ENCODE measurements at regions not wholly inside any gene's neighbourhood (a gene's known extent, or its start where the extent isn't known, plus 50 kb on each side); places are given as distances from the start of the nearest gene placed in this dataset.

- DNase-seq (ENCODE audit: low read depth) = no peak
- H3K4me3 ChIP-seq (ENCODE audit: control insufficient read depth, low read depth, low read length) = no peak overlapping the region
- TF ChIP-seq, protein P1, sequence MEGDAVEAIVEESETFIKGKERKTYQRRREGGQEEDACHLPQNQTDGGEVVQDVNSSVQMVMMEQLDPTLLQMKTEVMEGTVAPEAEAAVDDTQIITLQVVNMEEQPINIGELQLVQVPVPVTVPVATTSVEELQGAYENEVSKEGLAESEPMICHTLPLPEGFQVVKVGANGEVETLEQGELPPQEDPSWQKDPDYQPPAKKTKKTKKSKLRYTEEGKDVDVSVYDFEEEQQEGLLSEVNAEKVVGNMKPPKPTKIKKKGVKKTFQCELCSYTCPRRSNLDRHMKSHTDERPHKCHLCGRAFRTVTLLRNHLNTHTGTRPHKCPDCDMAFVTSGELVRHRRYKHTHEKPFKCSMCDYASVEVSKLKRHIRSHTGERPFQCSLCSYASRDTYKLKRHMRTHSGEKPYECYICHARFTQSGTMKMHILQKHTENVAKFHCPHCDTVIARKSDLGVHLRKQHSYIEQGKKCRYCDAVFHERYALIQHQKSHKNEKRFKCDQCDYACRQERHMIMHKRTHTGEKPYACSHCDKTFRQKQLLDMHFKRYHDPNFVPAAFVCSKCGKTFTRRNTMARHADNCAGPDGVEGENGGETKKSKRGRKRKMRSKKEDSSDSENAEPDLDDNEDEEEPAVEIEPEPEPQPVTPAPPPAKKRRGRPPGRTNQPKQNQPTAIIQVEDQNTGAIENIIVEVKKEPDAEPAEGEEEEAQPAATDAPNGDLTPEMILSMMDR (IDR thresholded peaks at IDR 0.05; ENCODE audit: control insufficient read depth, insufficient read depth, low read depth, low read length, missing control alignments) = no peak
Measured at GRCh38 chr14:101616202-101616601, 54.9 kb downstream of the DIO3 start.

GRCh38 chr14:101619484-101619883, 58.2 kb downstream of the DIO3 start:
- DNase-seq (ENCODE audit: low read depth) = no peak
- TF ChIP-seq, protein P1 (IDR thresholded peaks at IDR 0.05; ENCODE audit: control insufficient read depth, insufficient read depth, low read depth, low read length, missing control alignments) = no peak
- no peak overlapping the region for H3K4me3 ChIP-seq (ENCODE audit: control insufficient read depth, low read depth, low read length)

GRCh38 chr14:101620031-101620788, 58.9 kb downstream of the DIO3 start:
- H3K4me3 ChIP-seq (ENCODE audit: control insufficient read depth, low read depth, low read length) = no peak overlapping the region
- TF ChIP-seq, protein P1 (IDR thresholded peaks at IDR 0.05; ENCODE audit: control insufficient read depth, insufficient read depth, low read depth, low read length, missing control alignments) = no peak
- DNase-seq (ENCODE audit: low read depth) = no peak

- DNase-seq (ENCODE audit: low read depth) = no peak
- TF ChIP-seq, protein P1 (IDR thresholded peaks at IDR 0.05; ENCODE audit: control insufficient read depth, insufficient read depth, low read depth, low read length, missing control alignments) = no peak
- H3K4me3 ChIP-seq (ENCODE audit: control insufficient read depth, low read depth, low read length) = no peak overlapping the region
Measured at GRCh38 chr14:101620821-101621785, 59.8 kb downstream of the DIO3 start.

DNA sequence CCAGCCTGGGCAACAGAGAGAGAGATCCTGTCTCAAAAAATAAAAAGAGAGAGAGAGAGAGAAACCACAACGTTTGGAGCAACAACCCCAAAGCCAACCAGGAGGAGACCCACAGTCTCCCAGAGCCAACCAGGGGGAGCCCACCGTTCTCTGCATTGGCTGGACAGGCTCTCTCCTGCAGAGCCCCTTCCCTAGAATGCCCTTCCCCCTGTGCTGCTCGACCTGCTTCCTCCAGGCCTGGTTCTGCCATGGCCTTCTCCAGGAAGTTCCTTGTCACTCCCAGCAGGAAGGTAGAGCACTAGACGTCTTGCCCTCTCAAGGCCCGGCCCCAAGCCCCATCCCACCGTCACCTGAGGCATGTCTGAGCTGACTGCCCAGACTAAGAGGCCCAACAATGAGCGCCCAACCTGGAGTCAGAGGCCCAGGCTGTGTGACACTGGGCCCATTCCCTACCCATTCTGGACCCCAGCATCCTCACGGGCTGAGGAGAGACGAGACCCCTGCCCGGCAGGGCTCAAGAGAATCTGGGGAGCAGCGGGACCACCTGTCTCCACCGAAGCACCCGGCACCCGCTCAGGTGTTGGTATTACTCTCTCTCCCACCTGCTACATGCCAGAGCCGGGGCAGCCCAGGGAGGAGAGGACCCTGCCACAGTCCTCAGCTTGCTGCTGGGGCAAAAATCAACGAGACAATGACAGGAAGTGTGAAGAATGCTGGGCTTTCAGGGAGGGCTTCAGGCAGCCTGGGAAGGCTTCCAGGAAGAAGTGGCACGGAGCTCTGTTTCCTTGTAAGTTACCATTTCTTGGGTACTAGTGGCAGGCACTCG, 61.2 kb downstream of the DIO3 start:
- DNase-seq (ENCODE audit: low read depth) = no peak
- TF ChIP-seq, protein P1 (IDR thresholded peaks at IDR 0.05; ENCODE audit: control insufficient read depth, insufficient read depth, low read depth, low read length, missing control alignments) = no peak
- no peak overlapping the region for H3K4me3 ChIP-seq (ENCODE audit: control insufficient read depth, low read depth, low read length)

- TF ChIP-seq, protein P1 (IDR thresholded peaks at IDR 0.05; ENCODE audit: control insufficient read depth, insufficient read depth, low read depth, low read length, missing control alignments) = no peak
Measured at GRCh38 chr14:101623077-101623372, 61.7 kb downstream of the DIO3 start.

More at GRCh38 chr14:101623077-101623372, 61.7 kb downstream of the DIO3 start:
- no peak for DNase-seq (ENCODE audit: low read depth)
- no peak overlapping the region for H3K4me3 ChIP-seq (ENCODE audit: control insufficient read depth, low read depth, low read length)
